Activated CD8-positive, alpha-beta memory T cell treated with anti-CD3 and anti-CD28 coated beads, Interleukin-2, amount 50 U/mL, for 48 hours (primary cell): ENCODE measurements at regions not wholly inside any gene's neighbourhood (a gene's known extent, or its start where the extent isn't known, plus 50 kb on each side); places are given as distances from the start of the nearest gene placed in this dataset.

Experiments used
- DNase-seq: peaks from one replicate; pipeline ENCODE4 v3.0.0-alpha.2; 2020

DNA sequence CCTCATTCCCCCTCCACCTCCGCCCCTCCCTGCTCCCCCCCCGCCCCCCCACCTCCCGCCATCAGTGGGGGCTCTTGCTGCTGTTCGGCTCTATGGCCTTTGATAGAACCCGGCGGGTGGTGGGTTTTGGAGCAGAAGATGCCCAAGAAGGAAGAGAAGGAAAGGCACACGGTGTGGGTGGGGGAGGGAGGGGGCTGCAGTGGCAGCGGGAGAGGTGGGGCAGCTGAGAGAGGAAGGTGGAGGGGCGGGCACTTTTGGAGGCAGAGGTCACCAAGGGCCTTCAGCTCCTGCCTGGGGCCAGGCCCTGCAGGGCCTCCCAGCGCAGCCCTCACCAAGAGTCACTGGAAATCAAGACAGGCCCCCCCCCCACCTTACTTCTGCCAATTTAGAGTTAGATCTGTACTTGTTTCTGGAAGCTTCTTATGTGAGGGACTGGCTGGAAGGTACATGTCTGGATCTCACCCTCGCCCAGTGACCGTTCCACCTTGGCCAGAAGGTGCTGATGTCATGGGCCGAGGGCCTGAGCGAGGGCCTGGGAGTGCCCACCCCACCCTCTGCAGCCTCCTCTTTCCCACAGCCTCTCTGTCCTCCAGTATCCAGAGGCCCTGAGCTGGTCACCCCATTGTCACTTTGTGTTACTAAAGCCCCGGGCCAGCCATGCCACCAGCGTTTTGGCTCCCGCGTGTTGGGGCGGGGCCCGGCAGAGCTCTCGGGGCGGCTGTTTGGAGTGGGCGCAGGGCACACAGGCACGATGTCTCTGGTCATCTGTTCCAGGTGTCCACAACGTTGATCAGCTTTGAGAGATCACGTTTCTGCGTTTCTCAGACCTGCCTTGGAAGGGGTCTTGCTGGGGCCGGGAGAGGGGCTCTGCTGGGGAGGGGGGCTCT, 153.9 kb downstream of the KIF26A start:
- no peak for DNase-seq

DNA sequence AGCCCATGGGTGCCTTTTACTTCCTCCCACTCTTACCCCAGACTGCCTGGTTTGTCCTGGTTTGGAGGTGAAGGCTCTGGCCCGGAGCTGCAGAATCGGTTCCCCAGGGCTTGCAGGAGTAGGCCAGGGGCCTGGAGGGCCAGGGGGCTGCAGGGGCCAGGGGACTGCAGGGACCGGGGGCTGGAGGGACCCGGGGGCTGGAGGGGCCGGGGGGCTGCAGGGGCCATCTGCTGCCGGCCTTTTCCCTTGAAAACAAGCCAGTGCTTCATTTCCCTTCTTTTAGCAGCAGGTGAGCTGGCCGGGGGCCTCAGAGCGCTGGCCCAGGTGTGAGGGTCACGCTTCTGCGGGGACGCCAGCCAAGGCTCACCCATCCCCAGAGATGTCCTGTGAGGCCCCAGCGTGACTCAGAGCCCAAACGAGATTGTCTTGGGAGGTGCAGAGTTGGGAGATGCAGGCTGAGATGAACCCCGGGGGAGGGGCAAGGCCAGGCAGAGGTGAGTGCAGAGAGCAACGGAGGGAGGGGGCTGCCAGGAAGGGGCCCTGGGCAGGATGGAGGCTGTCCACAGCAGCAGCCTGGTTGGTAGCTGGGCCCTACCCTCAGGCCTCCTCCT, 154.9 kb downstream of the KIF26A start:
- DNase-seq = no peak

DNA sequence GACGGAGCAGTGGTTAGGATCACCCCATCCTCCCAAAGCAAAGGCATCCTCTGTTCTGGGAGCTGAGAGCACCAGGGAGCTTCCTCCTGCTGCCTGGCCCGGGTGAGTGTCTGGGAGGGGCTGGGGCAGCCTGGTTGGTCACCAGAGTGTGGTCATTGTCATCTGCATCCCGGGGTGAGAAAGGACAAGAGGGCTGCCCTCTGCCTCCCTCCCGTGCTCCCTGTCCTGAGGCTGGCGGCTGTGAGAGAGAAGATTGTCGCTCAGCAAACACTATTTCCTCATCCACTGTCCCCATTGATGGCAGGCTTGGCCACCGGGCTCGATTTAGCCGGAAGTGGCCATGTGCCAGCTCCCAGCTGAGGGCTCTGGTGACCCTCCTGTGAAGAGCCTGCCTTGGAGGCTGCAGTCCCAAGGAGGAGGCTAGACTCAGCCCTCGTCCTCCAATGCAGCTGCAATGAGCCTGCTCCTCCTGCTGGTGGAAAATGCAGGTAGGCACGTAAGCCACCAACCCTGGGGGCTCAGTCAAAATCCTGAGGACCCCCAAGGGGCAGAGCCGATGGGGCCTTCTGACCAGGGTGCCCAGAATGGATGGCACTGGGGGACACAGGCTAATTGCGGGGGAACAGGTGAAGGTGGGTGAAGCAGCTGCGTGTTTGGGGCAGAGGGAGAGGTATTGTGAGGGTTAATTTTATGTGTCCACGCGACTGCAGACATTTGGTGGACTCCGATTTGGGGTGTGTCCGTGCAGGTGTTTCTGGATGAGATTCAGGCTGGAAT, 155.7 kb downstream of the KIF26A start:
- no peak for DNase-seq

DNA sequence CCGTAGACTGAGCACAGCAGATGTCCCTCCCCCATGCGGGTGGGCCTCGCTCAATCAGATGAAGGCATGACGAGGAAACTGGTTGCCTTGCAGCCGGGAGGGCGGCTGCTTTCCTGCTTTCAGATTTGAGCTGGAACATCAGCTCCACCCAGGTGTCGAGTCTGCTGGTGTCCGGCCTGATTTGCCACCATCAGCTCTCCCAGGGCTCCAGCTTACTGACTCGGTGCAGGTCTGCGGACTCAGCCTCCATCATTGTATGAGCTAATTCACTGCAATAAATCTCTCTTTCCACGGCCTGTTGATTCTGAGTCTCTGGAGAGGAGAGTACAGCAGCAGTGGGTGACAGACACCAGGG, 156.2 kb downstream of the KIF26A start:
- DNase-seq = no peak

DNA sequence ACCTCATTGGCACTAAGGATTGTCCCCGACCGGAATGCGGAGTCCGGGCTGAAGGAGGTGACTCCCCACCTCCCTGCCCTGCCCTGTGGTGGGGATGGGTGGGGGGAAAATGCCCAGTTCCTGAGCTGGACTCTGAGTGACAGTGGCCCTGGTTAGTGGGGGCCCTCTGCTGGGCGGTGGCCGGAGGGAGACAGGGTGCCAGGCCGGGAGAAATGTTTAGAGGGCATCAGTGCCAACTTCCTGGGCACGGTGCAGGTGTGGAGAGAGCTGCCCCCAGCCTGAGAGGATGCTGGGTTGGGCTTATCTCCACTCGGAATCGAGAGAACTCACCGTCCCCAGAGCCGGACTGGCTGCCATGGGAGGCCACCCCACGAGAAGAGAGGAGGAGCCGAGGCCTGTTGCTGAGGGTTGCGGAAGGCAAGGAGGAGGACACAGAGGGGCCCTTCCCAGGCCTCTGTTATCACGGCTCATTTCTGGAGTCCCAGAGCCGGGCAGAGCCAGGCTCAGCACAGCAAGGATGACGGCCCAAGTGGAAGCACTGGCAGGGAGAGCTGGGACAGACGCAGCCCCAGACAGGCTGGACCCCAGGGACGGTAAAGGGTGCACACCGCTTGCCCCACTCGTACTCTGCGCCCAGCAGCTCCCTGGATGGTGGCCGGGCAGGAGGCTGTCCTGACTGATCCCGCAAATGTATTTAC, 156.7 kb downstream of the KIF26A start:
- no peak for DNase-seq

DNA sequence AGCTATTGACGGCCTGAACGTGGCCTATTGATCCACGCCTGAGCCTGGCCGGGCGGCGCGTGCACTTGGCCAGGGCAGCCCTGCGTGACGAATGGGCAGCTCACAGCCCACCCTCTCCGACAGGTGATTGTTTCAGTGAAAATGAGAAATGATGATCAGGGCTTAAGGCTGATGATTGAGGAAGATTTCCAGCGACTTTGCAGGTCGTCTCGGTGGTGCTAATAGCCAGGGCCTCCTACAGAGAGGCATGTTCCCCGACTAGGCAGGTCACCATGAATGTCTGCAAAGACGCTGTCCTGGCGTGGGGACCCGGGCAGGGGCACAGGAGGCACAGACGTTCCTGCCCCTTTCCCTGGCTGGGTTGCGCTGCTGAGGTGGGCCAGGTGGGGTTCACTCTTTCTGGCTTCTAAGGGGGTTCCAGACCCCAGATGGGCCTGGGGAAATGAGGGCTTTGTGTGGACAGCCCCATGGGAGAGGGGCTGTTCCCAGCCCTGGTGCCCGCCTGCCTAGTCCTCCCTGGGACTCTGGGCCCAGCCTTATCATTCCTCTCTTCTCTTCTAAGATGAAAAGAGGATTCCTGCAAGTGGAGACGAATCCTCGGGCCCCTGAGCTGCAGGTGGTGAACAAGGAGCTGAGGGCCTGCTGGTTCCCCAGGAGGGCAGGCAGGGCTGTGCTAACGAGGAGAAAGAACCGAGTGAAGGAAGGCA, 157.4 kb downstream of the KIF26A start:
- no peak for DNase-seq

DNA sequence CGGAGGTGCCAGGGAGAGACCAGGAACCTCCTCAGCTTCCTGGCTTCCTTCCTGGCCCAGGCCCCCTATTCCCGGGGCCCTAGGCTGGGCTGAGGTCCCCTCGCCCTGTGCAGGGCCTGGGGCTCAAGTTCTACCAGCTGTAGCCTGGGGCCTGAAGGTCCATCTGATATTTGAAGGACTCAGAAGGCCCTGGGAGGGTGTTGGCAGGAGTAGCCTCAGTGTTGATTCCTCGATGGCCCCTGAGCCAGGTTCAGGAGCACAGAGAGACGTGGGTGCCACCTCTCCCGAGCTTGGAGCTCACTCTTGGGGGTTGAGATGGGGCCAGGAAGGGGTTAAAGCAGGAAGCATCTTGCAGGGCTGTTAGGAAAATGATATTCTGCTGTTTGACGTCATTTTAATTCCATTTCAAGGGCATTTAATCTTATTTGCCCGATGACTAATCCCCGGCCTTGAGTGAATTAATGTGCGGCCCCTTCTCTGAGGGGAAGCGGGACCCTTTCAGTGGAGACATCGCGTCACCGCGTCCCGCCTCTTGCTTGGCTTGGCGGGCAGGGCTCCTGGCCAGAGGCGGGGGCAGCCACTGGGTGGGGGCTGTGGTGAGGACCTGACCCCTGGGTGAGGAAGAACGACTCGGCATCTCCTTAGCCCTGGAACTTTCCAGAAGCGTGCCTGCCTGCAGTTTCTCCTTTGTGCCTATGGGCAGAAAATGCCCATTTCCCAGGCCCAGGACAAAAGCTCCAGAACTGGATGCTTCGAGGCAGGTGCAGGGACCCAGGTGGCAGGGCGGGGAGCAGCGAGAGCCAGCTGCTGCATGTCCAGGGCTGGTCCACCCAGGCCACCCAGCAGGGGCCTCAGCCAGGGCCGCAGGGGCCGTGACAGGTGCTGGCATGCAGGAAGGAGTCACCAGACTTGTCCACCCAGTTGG, 158.3 kb downstream of the KIF26A start:
- no peak for DNase-seq

DNA sequence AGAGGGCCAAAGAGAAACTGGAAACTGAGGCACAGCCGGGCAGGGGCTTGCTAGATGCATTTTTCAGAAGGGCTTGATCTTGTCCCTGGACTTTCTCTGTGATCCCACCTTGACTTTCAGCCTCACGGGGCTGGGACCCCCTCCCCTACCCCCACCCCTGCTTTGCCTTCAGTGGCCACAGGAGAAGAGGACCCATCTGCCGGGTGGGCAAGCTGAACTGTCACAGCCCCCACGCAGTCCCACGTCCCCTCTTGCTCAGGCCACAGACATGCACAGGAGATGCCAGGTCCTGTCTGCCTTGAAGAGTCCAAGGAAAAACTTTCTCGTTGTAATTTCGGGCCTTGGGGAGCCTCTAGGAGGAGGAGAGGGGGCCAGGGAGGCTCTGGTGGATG, 158.9 kb downstream of the KIF26A start:
- DNase-seq = no peak

DNA sequence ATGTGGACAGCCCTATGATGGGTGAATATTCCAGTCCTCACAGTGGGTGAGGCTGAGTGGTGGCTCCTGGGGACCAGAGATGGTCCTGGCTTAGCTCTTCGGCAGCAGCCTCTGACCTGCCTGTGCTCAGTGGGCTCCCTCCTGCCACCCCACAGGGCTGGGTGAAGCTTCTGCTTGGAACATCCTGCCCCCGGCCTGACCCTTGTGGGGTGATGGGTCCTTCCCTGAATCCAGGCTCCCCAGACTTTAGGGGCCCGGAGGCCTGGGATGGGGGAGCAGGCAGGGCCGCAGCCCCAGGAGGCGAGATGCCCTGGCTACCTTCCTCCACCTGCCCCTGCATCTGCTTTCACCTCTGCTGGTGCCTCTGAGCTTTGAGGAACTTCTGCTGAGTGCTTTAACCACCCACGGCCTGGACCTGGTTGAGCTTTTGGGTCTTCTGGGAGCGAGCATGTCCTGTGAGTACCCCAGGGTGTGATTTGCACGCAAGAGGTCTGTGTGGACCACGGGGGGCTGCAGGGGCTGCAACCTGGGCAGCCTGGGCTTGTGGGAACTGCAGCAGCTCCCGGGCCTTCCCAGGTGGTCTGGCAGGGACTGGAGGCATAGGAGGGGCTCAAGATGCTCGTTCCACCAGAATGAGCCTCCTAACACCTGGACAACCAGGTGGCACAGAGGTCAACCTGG, 159.5 kb downstream of the KIF26A start:
- no peak for DNase-seq

DNA sequence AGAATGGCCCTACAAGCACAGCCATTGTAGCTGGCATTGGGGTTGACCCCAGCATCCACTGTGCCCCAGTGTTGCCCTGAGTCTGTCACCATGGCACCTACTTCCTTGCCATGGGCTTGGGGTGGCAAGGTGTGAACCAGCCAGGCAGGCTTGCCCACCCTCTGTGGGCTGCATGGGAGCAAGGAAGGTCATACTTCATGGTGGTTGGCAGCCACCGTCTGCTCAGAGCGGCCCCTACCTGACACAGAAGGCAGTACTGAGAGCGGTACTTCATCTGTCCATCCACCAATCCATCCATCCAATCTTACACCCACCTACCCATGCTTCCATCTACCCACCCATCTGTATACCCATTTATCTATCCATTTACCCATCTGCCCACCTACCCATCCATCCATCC, 160.1 kb downstream of the KIF26A start:
- no peak for DNase-seq

DNA sequence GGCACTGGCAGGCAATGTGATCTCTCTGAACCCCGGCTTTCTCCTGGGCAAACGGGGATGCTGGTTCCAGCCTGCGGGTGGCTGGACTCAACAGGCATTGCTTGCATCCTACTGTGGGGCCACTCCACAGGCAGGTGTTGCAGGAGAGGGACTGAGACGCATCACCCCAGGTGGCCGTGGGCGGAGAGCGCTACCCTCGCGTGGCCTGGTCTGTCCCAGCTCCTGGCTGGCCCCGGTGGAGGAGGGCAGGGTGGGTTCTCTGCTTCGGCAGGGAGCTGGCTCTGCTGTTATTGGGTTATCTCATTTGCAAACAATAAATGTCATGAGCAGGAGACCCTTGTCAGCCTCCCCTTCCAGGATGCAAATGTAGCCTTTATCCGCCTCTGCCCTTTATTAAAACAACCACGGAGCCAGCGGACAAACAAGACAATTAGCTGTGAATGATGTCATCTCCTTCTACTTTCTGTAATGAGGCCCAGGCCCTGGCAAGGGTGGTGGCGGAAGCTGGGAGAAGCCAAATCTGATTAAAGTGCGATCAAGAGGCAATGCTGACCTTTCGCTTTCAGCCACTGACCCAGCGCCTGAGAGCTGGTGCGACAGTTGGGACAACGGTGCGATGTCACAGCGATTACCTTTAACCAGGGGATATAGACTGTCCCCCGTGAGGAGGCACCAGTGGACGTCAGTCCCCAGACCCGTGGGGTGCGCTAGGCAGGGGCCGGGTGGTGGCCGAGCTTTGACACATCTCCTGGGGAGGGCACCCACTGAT, 161.8 kb downstream of the KIF26A start:
- DNase-seq = no peak

DNA sequence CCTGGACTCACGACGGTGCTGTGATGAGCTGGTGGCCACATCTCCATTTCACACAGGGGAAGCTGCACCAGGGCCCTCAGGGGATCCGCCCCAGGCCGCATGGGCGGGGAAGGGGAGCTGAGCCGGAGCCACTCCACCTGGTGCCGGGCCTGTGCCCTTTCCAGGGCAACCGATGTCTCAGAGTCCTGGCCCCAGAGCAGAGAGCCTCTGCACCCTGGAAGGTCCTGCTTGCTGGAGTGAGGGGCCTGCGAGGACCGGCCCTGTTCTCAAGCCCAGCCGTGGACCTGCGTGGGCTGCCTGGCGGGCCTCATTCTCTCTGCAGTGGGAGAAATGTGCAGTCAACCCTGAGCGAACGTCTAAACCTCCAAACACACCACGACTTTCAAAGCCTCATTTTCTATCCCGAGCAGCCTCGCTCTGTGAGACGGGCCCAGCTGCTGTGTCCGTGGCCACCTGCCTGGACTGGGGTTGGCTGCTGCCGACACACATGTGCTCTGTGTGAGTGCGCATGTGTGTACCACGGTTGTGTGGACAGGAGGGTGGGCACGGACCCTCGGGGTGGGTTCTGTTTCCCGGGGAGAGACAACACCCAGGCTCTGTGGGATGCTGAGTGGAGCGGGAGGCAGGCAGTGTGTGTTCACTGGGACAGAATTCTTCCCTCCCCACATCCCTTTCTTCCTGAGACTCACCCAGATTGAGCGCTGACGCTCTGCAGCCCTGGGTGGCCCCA, 163.5 kb downstream of the KIF26A start:
- no peak for DNase-seq

DNA sequence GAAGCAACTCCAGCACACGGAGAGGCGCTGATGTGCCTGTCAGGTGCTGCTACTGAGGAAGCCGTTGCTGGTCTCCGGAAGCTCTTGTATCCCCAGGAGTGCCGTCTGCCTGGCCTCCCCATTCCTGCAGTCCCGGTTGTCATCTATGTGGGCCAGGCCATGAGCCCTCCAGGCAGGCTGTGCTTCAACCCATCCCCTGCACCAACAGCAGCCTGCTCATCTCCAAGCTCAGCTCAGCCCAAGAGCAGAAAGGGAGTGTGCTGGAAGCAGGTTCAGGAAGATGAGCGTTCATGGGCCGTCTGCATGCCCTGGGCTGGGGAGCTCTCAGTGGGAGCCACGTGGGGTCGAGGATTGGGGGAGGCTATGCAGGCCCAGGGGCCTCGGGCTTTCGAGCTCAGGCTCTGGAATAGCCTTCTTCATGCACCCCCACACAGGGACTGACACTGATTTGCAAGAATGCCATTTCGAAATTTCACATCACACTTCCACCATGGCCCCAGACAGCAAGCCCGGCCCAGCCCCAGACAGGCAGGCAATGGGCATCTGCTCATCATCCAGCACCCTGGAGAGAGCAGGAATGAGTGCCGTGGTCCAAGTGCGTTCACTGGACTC, 164.5 kb downstream of the KIF26A start:
- DNase-seq = no peak

DNA sequence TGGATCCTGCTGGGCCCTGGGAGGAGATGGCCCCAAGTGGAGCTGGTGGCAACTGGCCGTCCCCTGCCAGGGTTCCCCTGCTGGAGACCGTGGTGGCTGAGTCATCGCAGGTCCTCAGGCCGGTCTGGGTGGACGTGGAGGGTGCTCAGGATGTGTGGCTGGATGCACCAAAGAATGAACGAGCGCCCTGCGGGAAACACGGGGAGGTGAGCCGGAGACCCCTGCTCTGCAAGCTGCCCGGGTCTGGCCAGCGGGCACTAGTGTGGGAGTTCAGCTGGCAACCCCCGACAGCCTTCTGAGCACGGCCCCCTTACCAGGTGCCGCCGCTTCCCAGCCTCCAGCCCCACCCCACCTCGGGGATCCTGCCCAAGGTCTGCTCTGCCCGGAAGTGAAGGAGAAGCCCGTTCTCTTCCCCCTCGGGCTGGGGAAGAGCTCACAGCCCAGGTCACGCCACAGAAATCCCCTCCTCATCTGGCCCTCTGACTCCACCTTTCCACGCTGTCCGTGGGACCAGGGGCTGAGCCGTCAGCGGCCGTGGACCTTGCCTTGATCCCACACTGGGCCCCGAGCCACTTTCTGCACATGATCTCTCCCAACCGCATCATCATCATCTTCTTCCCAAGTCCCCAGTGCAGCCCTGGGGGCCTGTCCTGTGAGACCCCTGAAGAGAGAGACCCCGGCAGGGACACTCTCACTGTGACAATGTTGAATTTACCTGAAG, 165.5 kb downstream of the KIF26A start:
- DNase-seq = no peak

DNA sequence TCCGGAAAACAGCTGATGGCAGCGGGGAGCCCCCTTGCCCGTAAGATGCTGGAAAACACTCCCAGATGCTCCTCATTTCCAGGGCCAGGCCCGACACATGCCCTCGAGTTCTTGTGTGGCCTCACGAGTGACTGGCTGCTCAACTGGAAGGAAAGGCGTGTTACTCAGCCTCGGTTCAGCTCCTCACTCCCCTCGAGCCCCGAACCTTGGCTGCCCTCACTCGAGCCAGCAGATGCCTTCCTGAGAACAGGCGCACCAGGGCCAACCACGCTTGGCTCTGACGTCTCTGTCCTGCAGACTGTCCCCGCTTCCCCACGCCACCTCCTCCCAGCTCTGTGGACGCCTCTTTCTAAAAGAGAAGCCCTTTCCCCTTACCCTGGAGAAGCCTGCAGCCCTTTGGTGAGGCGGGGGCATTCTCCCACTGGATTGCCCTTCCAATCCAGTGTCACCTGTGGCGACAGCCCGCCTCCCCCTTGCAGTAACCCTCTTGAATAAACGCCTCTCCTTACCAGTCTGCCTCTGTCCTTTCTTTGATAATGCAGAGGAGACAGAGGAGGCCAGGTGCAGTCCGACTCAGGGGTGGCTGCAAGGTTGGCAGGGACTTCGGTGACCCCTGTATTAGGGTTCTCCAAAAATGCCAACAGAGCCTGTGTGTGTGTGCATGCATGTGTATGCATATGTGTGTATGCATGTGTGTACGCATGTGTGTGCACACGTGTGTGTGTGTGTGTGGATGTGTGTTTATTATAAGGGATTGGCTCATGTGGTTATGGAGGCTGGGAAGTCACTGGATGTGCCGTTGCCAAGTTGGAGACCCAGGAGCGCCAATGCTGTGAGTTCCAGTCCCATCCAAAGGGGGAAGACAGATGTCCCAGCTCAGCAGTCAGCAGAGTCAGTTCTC, 166.3 kb downstream of the KIF26A start:
- DNase-seq = no peak

DNA sequence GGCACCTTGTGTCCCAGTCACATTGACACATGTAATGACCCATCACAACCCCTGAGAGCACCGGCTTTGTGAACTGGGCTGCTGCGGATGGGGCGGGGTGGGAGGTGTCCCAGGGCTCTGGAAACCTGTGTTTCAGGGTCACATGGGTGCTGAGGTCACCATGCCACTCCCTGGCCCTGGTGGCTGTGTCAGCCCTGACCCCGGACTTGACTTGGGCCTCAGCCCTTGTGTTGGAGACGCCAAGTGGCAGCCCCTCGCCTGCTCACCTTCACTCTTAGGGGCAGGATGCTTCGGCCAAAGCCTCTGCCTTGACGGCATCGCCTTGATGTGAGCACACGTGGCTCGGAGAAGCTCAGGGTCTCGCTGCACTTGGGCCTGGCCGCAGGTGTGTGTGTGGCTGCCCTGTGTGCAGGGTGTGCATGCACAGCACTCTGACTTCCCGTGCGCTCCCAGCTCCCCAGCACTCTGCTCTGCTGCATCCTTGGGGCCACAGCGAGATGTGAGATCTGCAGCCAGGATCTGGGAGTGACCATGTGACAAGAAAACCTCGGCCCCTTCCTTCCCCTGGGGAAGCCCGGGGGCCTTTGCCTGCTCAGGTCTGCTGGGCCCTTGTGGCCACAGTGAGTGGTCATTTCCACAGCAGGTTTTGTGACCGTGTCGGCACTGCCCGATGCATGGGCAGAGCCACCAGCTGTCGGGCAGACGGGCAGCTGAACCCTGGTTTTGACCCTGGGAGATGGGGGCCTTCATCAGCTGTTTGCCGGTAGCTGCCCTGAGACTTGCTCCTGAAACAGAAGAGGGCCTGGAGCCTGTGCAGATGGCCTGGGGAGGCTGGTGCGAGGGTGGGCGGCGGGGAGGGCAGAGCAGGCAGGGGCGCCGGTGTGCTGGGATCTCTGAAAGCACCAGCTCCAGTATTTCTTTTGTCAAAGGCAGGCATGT, 167.4 kb downstream of the KIF26A start:
- DNase-seq = no peak
